BE2C (cell line): ENCODE measurements at regions not wholly inside any gene's neighbourhood (a gene's known extent, or its start where the extent isn't known, plus 50 kb on each side); places are given as distances from the start of the nearest gene placed in this dataset.

Experiments
- DNase-seq: peaks from one replicate; pipeline ENCODE4 v3.0.0-alpha.2; 2020
- H3K27me3 ChIP-seq: fragments of 250-450 bp; sonication (Bioruptor Pico); 2 replicates; pipeline ENCODE4 v1.5.1; 2020; ENCODE audit warnings: mild to moderate bottlenecking
- H3K36me3 ChIP-seq: fragments of 250-450 bp; sonication (Bioruptor Pico); 2 replicates; pipeline ENCODE4 v1.5.1; 2020; ENCODE audit warnings: mild to moderate bottlenecking
- H3K4me1 ChIP-seq: fragments of 250-450 bp; sonication (Bioruptor Pico); 2 replicates; pipeline ENCODE4 v1.5.1; 2020
- H3K4me3 ChIP-seq: 2 replicates; pipeline ENCODE4 v1.5.1; 2011; ENCODE audit warnings: low read depth, low read length
- H3K9me3 ChIP-seq: fragments of 250-450 bp; sonication (Bioruptor Pico); 2 replicates; pipeline ENCODE4 v1.5.1; 2020
- CTCF ChIP-seq: IDR thresholded peaks from 2 replicates; pipeline ENCODE4 v1.5.1; 2012; ENCODE audit warnings: mild to moderate bottlenecking, low read depth, low read length

DNA sequence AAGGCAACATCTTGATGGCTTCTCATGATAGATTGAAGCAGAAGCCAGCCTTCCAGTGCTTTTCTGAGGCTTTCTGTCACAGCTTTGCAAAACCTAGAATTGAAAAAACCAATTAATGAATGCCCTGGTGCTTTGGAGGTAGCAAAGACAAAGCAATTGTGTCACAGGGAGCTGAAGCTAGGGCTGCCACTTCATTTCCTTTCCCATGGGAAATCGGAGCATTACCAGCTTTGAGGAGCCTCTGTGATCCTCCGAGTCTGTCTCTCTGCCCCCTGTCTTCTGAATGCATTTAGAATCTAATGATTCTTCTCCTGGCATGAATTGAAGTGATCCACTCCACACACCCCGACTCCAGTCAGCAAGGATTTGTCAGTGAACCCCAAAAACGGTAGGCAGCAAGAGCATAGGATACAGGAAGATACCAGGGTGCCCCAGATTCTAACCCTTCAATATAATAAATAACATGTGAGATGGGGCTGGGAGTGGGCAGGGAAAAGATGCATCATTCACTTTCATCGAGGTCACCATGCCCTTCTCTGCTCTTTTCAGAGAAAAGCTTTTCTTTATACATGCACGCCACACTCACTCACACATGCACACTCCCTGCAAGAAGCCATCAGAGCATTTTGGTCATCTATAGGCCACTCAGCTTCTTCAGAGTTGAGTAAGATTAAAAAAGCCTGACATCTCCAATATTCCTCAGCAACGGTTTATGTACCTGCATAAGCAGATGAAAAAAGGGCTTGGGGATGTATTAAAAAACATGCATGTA, 247.7 kb upstream of the ZNF462 start:
- no peaks in the 10 kb centered on the region for H3K27me3 ChIP-seq
- TF ChIP-seq CTCF: no peak
- H3K9me3 ChIP-seq: no peaks in the 10 kb centered on the region
- H3K36me3 ChIP-seq: no peaks in the 10 kb centered on the region
- DNase-seq: no peak
- H3K4me1 ChIP-seq: no peaks in the 10 kb centered on the region
- H3K4me3 ChIP-seq: no peak overlapping the region

GRCh38 chr9:106616026-106616425, 246.9 kb upstream of the ZNF462 start:
- no peak for DNase-seq
- H3K27me3 ChIP-seq: no peaks in the 10 kb centered on the region
- TF ChIP-seq CTCF: no peak
- H3K36me3 ChIP-seq: no peaks in the 10 kb centered on the region
- no peaks in the 10 kb centered on the region for H3K4me1 ChIP-seq
- no peaks in the 10 kb centered on the region for H3K9me3 ChIP-seq
- no peak overlapping the region for H3K4me3 ChIP-seq

GRCh38 chr9:106616851-106617345, 246.1 kb upstream of the ZNF462 start:
- no peaks in the 10 kb centered on the region for H3K27me3 ChIP-seq
- H3K36me3 ChIP-seq: no peaks in the 10 kb centered on the region
- H3K4me3 ChIP-seq: no peak overlapping the region
- H3K4me1 ChIP-seq: peaks cover 4% of the 10 kb centered on the region; the same call in 1 of the 2 replicates
- no peak for DNase-seq
- no peak for TF ChIP-seq CTCF
- no peaks in the 10 kb centered on the region for H3K9me3 ChIP-seq

DNA sequence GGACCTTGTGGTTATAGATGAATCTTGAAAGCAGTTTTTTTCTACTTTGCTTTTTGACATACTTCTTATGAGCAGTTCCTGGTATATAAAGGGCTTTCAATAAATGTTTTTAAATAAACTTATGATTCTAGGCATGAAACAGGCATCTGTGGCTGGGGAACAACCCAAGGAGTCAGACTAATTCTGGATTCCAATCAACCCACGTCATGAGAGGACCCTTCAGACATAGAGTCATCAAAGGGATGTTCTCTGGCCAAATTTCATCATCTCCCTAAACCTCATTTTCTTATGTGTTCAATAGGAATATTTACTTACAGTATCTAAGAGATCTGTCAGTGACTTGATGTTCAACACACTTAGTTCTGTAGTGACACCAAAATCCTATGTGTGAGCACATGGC, 243.8 kb upstream of the ZNF462 start:
- Histone ChIP-seq H3K27me3 (no peaks in the 10 kb centered on the region), H3K4me1 (peaks cover 11% of the 10 kb centered on the region; the same call in 1 of the 2 replicates), H3K36me3 (no peaks in the 10 kb centered on the region), H3K4me3 (no peak overlapping the region), H3K9me3 (no peaks in the 10 kb centered on the region)
- TF ChIP-seq CTCF: no peak
- DNase-seq: no peak

DNA sequence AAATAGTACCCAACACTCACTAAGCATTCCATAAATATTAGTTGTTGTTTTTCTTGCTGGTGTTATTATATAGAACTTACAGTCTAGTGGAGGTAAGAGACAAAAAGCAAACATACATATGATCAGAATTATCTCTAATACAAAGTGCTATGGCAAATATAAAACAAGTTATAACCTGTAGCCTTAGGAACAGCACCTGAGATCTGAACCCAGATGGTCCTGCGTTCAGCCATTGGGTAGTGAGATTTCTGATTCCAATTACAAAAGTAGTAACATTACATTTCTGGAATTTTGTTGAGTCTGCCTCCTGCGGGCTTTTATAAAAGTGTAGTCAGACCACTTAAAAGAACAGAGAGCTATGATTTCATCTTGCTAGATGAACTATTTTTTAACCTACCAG, 242.9 kb upstream of the ZNF462 start:
- peaks cover 11% of the 10 kb centered on the region; the same call in 1 of the 2 replicates for H3K4me1 ChIP-seq
- no peaks in the 10 kb centered on the region for H3K36me3 ChIP-seq
- no peaks in the 10 kb centered on the region for H3K9me3 ChIP-seq
- no peak for DNase-seq
- H3K27me3 ChIP-seq: no peaks in the 10 kb centered on the region
- no peak overlapping the region for H3K4me3 ChIP-seq
- no peak for TF ChIP-seq CTCF

DNA sequence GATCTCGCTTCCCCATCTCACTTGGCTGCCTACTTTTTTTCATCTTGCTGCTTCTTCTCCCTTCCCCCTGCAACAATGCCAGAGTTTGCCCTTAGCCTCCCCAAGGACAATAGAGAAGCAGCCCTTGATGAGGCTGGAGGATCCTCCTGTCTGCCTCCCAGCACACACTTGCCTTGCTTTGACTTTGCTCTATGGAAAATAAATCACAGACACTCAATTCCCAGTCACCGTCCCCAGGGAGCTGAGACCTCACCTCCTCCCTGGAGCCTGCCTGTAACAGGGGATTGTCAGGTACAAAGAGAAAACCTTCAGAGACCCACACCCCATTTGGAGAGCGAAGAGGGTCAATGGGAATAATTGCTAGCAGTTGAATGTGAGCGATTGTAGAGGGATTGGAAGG, 242.1 kb upstream of the ZNF462 start:
- no peak for DNase-seq
- no peak overlapping the region for H3K4me3 ChIP-seq

More for the DNA sequence above, 242.1 kb upstream of the ZNF462 start:
- Histone ChIP-seq H3K36me3 (no peaks in the 10 kb centered on the region), H3K9me3 (no peaks in the 10 kb centered on the region), H3K27me3 (no peaks in the 10 kb centered on the region), H3K4me1 (peaks cover 11% of the 10 kb centered on the region; the same call in 1 of the 2 replicates)
- TF ChIP-seq CTCF: no peak
